Cardiac fibroblast (primary cell): ENCODE measurements at regions not wholly inside any gene's neighbourhood (a gene's known extent, or its start where the extent isn't known, plus 50 kb on each side); places are given as distances from the start of the nearest gene placed in this dataset.
"Not testable (repeated sequence)": the region's sequence is repeated elsewhere in the genome, so short reads cannot be mapped to it uniquely, and the experiment has no call there.

Source experiments
- DNase-seq, 2 donors: peaks; one replicate each; pipeline versions ENCODE4 v3.0.0 to v3.0.0-alpha.2; 2010; ENCODE audit warnings: low read depth in 2 of 2
- H3K4me3 ChIP-seq, 2 donors: replicated peaks in 1 of 2; 1 replicate in 1 of 2; 2 replicates in 1 of 2; pipeline ENCODE4 v1.5.1; 2011; ENCODE audit warnings: low read depth in 2 of 2, low read length in 2 of 2, mild to moderate bottlenecking in 2 of 2, moderate library complexity in 1 of 2
- CTCF ChIP-seq: IDR thresholded peaks from one replicate; pipeline ENCODE4 v1.5.1; 2011; ENCODE audit warnings: low read depth, mild to moderate bottlenecking, low read length, inconsistent platforms

DNA sequence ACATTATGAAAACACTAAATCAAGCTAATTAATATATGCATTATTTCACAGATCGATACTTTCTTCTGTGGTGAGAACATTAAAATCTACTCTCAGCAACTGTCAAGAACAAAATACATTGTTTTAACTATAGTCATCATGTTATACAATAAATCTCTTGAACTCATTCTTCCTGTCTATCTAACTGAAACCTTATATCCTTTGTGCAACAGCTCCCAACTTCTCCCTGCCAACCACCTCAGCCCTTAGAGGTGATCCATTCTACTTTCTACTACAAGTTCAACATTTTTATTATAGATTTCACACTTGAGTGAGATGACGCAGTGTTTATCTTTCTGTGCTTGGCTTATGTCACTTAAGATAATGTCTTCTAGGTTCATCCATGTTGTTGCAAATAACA, 535.2 kb upstream of the CRIM1 start:
- H3K4me3 ChIP-seq, result no peak overlapping the region
- no peak for DNase-seq
- TF ChIP-seq CTCF, result no peak

DNA sequence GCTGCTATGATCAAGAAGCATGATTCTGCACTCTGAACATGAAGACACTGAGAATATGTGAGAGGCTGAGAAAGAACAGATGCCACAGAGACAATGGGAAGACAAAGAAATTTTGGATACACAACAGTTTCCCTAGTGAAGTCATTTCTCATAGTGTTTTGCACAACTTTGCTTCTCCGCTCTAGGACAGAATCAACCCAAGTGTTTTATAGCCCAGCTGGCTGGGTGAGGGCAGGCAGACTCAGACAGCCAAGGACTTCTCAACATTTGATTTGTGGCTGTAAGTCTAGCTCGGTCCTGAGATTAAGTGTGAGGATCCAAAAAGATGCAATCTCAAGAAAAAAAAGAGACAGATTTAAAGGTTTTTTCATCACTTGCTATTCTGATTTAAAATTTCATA, 536.5 kb upstream of the CRIM1 start:
- H3K4me3 ChIP-seq, result no peak overlapping the region
- DNase-seq, result no peak
- no peak for TF ChIP-seq CTCF

DNA sequence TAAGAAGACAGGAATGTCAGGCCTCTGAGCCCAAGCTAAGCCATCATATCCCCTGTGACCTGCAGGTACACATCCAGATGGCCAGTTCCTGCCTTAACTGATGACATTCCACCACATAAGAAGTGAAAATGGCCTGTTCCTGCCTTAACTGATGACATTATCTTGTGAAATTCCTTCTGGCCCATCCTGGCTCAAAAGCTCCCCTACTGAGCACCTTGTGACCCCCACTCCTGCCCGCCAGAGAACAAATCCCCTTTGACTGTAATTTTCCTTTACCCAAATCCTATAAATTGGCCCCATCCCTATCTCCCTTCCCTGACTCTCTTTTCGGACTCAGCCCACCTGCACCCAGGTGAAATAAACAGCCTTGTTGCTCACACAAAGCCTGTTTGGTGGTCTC, 537.2 kb upstream of the CRIM1 start:
- not testable (repeated sequence) for H3K4me3 ChIP-seq, DNase-seq

GRCh38 chr2:35814597-35814996, 541.0 kb upstream of the CRIM1 start:
- not testable (repeated sequence) for DNase-seq, H3K4me3 ChIP-seq

GRCh38 chr2:35803126-35803525, 552.5 kb upstream of the CRIM1 start:
- TF ChIP-seq CTCF, result no peak
- H3K4me3 ChIP-seq, result no peak overlapping the region
- DNase-seq, result no peak

- no peak for TF ChIP-seq CTCF
These were observed 560.7 kb upstream of the CRIM1 start for GRCh38 chr2:35794796-35795450.

DNA sequence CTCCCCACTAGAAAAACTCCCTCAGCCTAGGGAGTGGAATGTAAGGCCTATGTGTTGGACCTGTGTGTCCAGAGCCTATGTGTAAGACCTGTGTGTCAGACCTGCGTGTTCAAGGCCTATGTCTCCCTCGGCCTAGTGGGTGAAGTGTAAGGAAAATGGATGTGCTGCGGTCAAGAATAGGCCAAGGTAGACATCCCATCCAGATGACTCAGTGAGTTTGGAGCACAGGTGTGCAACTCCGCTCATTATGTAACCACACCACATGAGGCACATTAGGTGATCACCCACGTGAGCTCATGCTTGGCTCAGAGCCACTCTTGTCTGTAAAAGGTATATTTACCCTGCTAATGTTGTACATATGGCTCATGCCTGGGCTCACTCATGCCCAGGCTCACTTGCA, 565.3 kb upstream of the CRIM1 start:
- H3K4me3 ChIP-seq, result no peak overlapping the region
- TF ChIP-seq CTCF, result no peak
- no peak for DNase-seq

More at GRCh38 chr2:35794796-35795450, 560.7 kb upstream of the CRIM1 start:
- no peak for DNase-seq
- H3K4me3 ChIP-seq, result no peak overlapping the region

DNA sequence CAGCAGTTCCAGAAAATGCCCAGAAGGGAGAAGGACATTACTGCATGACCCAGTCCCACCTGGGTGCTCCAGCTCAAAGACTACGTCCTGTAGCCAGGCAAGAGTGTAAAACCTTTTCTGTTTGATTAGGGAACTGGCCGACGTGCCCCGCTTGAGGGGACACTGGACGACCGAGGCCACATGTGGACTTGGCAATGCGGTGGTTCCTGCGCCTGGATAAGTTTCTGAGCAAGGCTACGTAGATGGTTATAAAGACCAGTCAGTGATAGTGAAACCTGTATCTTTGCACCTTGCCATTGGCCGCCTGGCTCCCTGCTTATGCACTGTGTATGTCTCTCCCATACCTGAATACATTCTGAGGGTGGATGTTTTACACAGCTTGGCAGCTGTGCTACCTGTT, 567.0 kb upstream of the CRIM1 start:
- no peak for TF ChIP-seq CTCF
- H3K4me3 ChIP-seq, result no peak overlapping the region
- DNase-seq, result no peak
